ENCODE measurements at regions not wholly inside any gene's neighbourhood (a gene's known extent, or its start where the extent isn't known, plus 50 kb on each side); places are given as distances from the start of the nearest gene placed in this dataset.

GRCh38 chr4:62457356-62457755 lies 1257.2 kb downstream of the ADGRL3 start:
- DNase-seq (ENCODE audit: unreplicated experiment): peak; percentile 49
- POLR2A ChIA-PET: interaction anchor here (0.7 kb wide), 2 partner anchors 41 to 1100 kb away, joined by 3 read pairs; no protein-coding TSS in a partner anchor

GRCh38 chr4:62455871-62456270 lies 1255.7 kb downstream of the ADGRL3 start:
- no peak for DNase-seq (ENCODE audit: unreplicated experiment)
- H3K36me3 Mint-ChIP-seq (ENCODE audit: insufficient read depth, unreplicated experiment): no peaks in the 10 kb centered on the region
- H3K4me1 Mint-ChIP-seq (ENCODE audit: insufficient read depth, unreplicated experiment): peaks cover 19% of the 10 kb centered on the region
- no TSS peak for BruUV-seq (replicated peaks)
- H3K27me3 Mint-ChIP-seq (ENCODE audit: insufficient read depth, unreplicated experiment): no peaks in the 10 kb centered on the region
- TF ChIP-seq CTCF (IDR thresholded peaks at IDR 0.05; ENCODE audit: unreplicated experiment): no peak
- intact Hi-C loops (cut with micrococcal nuclease): no loop called here
- H3K4me3 Mint-ChIP-seq (ENCODE audit: unreplicated experiment): no peak overlapping the region
- H3K9me3 Mint-ChIP-seq (ENCODE audit: unreplicated experiment): no peaks in the 10 kb centered on the region
- no peak overlapping the region for H3K27ac Mint-ChIP-seq (ENCODE audit: low read depth, unreplicated experiment)
- POLR2A ChIA-PET: no interaction called here
- CTCF ChIA-PET: no interaction called here

More at GRCh38 chr4:62457356-62457755, 1257.2 kb downstream of the ADGRL3 start:
- no peaks in the 10 kb centered on the region for H3K27me3 Mint-ChIP-seq (ENCODE audit: insufficient read depth, unreplicated experiment)
- TF ChIP-seq CTCF (IDR thresholded peaks at IDR 0.05; ENCODE audit: unreplicated experiment): no peak
- no peaks in the 10 kb centered on the region for H3K9me3 Mint-ChIP-seq (ENCODE audit: unreplicated experiment)
- no peak overlapping the region for H3K4me3 Mint-ChIP-seq (ENCODE audit: unreplicated experiment)
- no TSS peak for BruUV-seq (replicated peaks)
- CTCF ChIA-PET: no interaction called here
- H3K4me1 Mint-ChIP-seq (ENCODE audit: insufficient read depth, unreplicated experiment): peaks cover 19% of the 10 kb centered on the region
- no peaks in the 10 kb centered on the region for H3K36me3 Mint-ChIP-seq (ENCODE audit: insufficient read depth, unreplicated experiment)
- intact Hi-C loops (cut with micrococcal nuclease): no loop called here
- peak overlapping the region; percentile 69 for H3K27ac Mint-ChIP-seq (ENCODE audit: low read depth, unreplicated experiment)

- Mint-ChIP-seq H3K4me1 (ENCODE audit: insufficient read depth, unreplicated experiment) (peaks cover 10% of the 10 kb centered on the region), H3K27me3 (ENCODE audit: insufficient read depth, unreplicated experiment) (no peaks in the 10 kb centered on the region), H3K4me3 (ENCODE audit: unreplicated experiment) (no peak overlapping the region), H3K9me3 (ENCODE audit: unreplicated experiment) (no peaks in the 10 kb centered on the region), H3K36me3 (ENCODE audit: insufficient read depth, unreplicated experiment) (no peaks in the 10 kb centered on the region), H3K27ac (ENCODE audit: low read depth, unreplicated experiment) (no peak overlapping the region)
- no peak for TF ChIP-seq CTCF (IDR thresholded peaks at IDR 0.05; ENCODE audit: unreplicated experiment)
- no TSS peak for BruUV-seq (replicated peaks)
- ChIA-PET CTCF (no interaction called here), POLR2A (no interaction called here)
- DNase-seq (ENCODE audit: unreplicated experiment): no peak
- intact Hi-C loops (cut with micrococcal nuclease): no loop called here
Observed at GRCh38 chr4:62454535-62454934, 1254.4 kb downstream of the ADGRL3 start.

- Mint-ChIP-seq H3K4me3 (ENCODE audit: unreplicated experiment) (no peak overlapping the region), H3K4me1 (ENCODE audit: insufficient read depth, unreplicated experiment) (no peaks in the 10 kb centered on the region), H3K9me3 (ENCODE audit: unreplicated experiment) (no peaks in the 10 kb centered on the region), H3K27me3 (ENCODE audit: insufficient read depth, unreplicated experiment) (no peaks in the 10 kb centered on the region), H3K27ac (ENCODE audit: low read depth, unreplicated experiment) (no peak overlapping the region), H3K36me3 (ENCODE audit: insufficient read depth, unreplicated experiment) (no peaks in the 10 kb centered on the region)
- ChIA-PET POLR2A (no interaction called here), CTCF (no interaction called here)
- DNase-seq (ENCODE audit: unreplicated experiment): no peak
- BruUV-seq (replicated peaks): no TSS peak
- intact Hi-C loops (cut with micrococcal nuclease): no loop called here
- no peak for TF ChIP-seq CTCF (IDR thresholded peaks at IDR 0.05; ENCODE audit: unreplicated experiment)
Observed at GRCh38 chr4:62450740-62451139, 1250.6 kb downstream of the ADGRL3 start.

All from MCF 10A (cell line).